ENCODE measurements at regions not wholly inside any gene's neighbourhood (a gene's known extent, or its start where the extent isn't known, plus 50 kb on each side); places are given as distances from the start of the nearest gene placed in this dataset.

DNA sequence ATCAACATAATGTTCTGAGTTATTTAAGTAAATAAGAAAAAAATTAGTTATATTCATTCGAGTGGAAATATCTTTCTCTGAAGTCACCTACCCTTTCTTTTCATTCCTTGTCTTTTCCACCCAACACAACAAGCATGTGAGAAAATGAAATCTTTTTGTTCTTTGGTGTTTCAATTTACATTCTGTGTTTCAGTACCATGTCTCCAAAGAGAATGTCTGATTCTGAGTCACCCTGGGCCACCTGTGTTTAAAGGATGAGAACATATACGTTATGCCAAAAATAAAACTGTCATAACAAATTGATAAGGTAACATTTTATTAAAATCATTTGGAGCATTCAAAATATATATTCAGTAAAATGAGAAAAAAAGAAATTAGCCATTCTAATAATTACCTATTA is 470.8 kb downstream of the ZNF804A start:
- 57% methylated on average over 2 of the region's 2 CpGs for WGBS
- Histone ChIP-seq H3K9me3 (no peaks in the 10 kb centered on the region), H3K4me1 (replicated peaks) (no peaks in the 10 kb centered on the region), H3K4me3 (no peak overlapping the region), H3K27me3 (replicated peaks; ENCODE audit: insufficient read depth) (no peaks in the 10 kb centered on the region), H3K36me3 (no peaks in the 10 kb centered on the region), H3K27ac (no peak overlapping the region)
- intact Hi-C loops (cut with DNase I) = no loop called here
- TF ChIP-seq POLR2AphosphoS5 (IDR thresholded peaks at IDR 0.05) (no peak), POLR2A (IDR thresholded peaks at IDR 0.05) (no peak)
- TF ChIP-seq, protein P1, sequence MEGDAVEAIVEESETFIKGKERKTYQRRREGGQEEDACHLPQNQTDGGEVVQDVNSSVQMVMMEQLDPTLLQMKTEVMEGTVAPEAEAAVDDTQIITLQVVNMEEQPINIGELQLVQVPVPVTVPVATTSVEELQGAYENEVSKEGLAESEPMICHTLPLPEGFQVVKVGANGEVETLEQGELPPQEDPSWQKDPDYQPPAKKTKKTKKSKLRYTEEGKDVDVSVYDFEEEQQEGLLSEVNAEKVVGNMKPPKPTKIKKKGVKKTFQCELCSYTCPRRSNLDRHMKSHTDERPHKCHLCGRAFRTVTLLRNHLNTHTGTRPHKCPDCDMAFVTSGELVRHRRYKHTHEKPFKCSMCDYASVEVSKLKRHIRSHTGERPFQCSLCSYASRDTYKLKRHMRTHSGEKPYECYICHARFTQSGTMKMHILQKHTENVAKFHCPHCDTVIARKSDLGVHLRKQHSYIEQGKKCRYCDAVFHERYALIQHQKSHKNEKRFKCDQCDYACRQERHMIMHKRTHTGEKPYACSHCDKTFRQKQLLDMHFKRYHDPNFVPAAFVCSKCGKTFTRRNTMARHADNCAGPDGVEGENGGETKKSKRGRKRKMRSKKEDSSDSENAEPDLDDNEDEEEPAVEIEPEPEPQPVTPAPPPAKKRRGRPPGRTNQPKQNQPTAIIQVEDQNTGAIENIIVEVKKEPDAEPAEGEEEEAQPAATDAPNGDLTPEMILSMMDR (IDR thresholded peaks at IDR 0.05) = no peak
- DNase-seq (ENCODE audit: low spot score) = no peak

DNA sequence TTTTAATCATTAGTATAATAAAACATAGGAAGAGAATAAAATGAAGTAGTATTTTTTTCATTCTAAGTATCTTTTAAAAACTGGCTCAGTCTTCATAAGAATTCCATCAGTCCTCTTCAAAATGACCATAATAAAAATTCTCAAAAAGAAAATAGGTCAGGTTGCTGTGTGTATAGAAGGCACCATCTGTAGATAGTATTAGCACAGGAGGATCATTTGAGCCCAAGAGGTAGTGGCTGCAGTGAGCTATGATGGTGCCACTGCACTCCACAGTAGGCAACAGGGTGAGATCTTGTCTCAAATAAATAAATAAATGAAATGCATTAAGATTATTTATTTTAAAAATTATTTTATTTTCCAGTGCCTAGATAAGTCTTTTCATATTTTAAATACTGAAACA is 475.8 kb downstream of the ZNF804A start:
- Histone ChIP-seq H3K4me1 (replicated peaks) (no peaks in the 10 kb centered on the region), H3K9me3 (no peaks in the 10 kb centered on the region), H3K27me3 (replicated peaks; ENCODE audit: insufficient read depth) (no peaks in the 10 kb centered on the region), H3K4me3 (no peak overlapping the region), H3K27ac (no peak overlapping the region), H3K36me3 (no peaks in the 10 kb centered on the region)
- no peak for DNase-seq (ENCODE audit: low spot score)
- TF ChIP-seq POLR2AphosphoS5 (IDR thresholded peaks at IDR 0.05) (no peak), POLR2A (IDR thresholded peaks at IDR 0.05) (no peak)
- TF ChIP-seq, protein P1 (IDR thresholded peaks at IDR 0.05) = no peak
- intact Hi-C loops (cut with DNase I) = no loop called here

GRCh38 chr2:185082749-185083148 is 484.4 kb downstream of the ZNF804A start:
- no peak overlapping the region for H3K4me3 ChIP-seq
- no peak overlapping the region for H3K27ac ChIP-seq
- no peaks in the 10 kb centered on the region for H3K27me3 ChIP-seq (replicated peaks; ENCODE audit: insufficient read depth)
- H3K4me1 ChIP-seq (replicated peaks) = no peaks in the 10 kb centered on the region
- WGBS = 89% methylated on average over 3 of the region's 3 CpGs
- DNase-seq (ENCODE audit: low spot score) = no peak
- intact Hi-C loops (cut with DNase I) = no loop called here
- no peaks in the 10 kb centered on the region for H3K9me3 ChIP-seq
- TF ChIP-seq POLR2AphosphoS5 (IDR thresholded peaks at IDR 0.05) = no peak
- TF ChIP-seq, protein P1 (IDR thresholded peaks at IDR 0.05) = no peak
- no peaks in the 10 kb centered on the region for H3K36me3 ChIP-seq

DNA sequence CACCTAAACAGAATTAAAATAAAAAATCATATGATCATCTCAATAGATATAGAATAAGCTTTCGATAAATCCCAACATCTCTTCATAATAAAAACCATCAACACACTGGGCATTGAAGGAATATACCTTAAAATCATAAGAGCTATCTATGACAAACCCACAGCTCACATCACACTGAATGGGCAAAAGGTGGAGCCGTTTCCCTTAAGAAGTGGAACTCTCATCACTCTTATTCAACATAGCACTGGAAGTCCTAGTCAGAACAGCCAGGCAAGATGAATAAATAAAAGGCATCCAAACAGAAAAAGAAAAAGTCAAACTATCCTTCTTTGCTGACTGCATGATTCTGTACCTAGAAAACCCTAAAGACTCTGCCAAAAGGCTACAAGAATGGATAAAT is 510.3 kb downstream of the ZNF804A start:
- intact Hi-C loops (cut with DNase I) = no loop called here
- no peak overlapping the region for H3K27ac ChIP-seq
- H3K9me3 ChIP-seq = no peaks in the 10 kb centered on the region
- H3K4me3 ChIP-seq = no peak overlapping the region
- DNase-seq (ENCODE audit: low spot score) = no peak
- no peaks in the 10 kb centered on the region for H3K36me3 ChIP-seq
- no peaks in the 10 kb centered on the region for H3K4me1 ChIP-seq (replicated peaks)
- WGBS = 85% methylated on average over 2 of the region's 2 CpGs
- no peaks in the 10 kb centered on the region for H3K27me3 ChIP-seq (replicated peaks; ENCODE audit: insufficient read depth)
- TF ChIP-seq POLR2AphosphoS5 (IDR thresholded peaks at IDR 0.05) (no peak), POLR2A (IDR thresholded peaks at IDR 0.05) (no peak)
- TF ChIP-seq, protein P1 (IDR thresholded peaks at IDR 0.05) = no peak

- H3K36me3 ChIP-seq = no peaks in the 10 kb centered on the region
- TF ChIP-seq POLR2A (IDR thresholded peaks at IDR 0.05) = no peak
- TF ChIP-seq POLR2AphosphoS5 (IDR thresholded peaks at IDR 0.05) = no peak
- WGBS = 100% methylated on average over 1 of the region's 1 CpG
- no peak overlapping the region for H3K27ac ChIP-seq
- H3K9me3 ChIP-seq = no peaks in the 10 kb centered on the region
- no peaks in the 10 kb centered on the region for H3K27me3 ChIP-seq (replicated peaks; ENCODE audit: insufficient read depth)
- H3K4me3 ChIP-seq = no peak overlapping the region
- intact Hi-C loops (cut with DNase I) = no loop called here
- H3K4me1 ChIP-seq (replicated peaks) = no peaks in the 10 kb centered on the region
- DNase-seq (ENCODE audit: low spot score) = no peak
These were observed 529.1 kb downstream of the ZNF804A start for GRCh38 chr2:185127412-185127811.

All from prostate gland (tissue), 2 donors.